ENCODE measurements at regions not wholly inside any gene's neighbourhood (a gene's known extent, or its start where the extent isn't known, plus 50 kb on each side); places are given as distances from the start of the nearest gene placed in this dataset.

- ATAC-seq = peak; percentile 66
- POLR2A ChIA-PET = interaction anchor here (0.6 kb wide), 1 partner anchor 38 kb away, joined by 3 read pairs; no protein-coding TSS in a partner anchor
Observed at GRCh38 chr19:30898353-30899103, 450.7 kb downstream of the TSHZ3 start.

DNA sequence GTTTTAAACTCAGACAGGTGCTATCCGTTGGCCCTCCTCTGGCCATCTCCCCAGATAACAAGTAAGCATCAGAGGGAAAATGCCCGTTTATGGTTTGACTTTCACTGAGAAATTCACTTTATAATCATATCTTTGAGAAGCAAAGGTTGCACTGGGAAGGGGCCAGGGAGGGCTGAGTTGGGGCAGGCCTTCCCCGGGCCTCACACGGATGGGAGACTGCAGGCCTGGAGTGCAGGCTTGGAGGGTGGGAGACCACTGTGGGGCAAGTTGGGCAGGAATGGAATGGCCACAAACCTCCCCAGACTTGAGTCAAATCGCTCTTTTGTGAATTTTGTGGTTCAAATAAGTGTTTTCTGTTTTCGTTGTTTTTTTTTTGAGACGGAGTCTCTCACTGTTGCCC lies 451.7 kb downstream of the TSHZ3 start:
- H3K9me3 Mint-ChIP-seq = peaks cover 6% of the 10 kb centered on the region
- POLR2A ChIA-PET = no interaction called here
- H3K27me3 Mint-ChIP-seq (ENCODE audit: low read depth) = no peaks in the 10 kb centered on the region; the same call in 1 of the 2 replicates
- no peaks in the 10 kb centered on the region for H3K36me3 Mint-ChIP-seq
- H3K4me3 Mint-ChIP-seq = no peak overlapping the region
- 0 out of 2 replicates have a peak overlapping the region, but pooled peaks have one; percentile 23 for H3K27ac Mint-ChIP-seq
- no peak for DNase-seq (ENCODE audit: low spot score)
- peaks cover 54% of the 10 kb centered on the region for H3K4me1 Mint-ChIP-seq
- no peak for ATAC-seq
- CTCF ChIA-PET = interaction anchor here (1.4 kb wide), 1 partner anchor 9 kb away, joined by 5 read pairs; no protein-coding TSS in a partner anchor
- TF ChIP-seq, protein P1, sequence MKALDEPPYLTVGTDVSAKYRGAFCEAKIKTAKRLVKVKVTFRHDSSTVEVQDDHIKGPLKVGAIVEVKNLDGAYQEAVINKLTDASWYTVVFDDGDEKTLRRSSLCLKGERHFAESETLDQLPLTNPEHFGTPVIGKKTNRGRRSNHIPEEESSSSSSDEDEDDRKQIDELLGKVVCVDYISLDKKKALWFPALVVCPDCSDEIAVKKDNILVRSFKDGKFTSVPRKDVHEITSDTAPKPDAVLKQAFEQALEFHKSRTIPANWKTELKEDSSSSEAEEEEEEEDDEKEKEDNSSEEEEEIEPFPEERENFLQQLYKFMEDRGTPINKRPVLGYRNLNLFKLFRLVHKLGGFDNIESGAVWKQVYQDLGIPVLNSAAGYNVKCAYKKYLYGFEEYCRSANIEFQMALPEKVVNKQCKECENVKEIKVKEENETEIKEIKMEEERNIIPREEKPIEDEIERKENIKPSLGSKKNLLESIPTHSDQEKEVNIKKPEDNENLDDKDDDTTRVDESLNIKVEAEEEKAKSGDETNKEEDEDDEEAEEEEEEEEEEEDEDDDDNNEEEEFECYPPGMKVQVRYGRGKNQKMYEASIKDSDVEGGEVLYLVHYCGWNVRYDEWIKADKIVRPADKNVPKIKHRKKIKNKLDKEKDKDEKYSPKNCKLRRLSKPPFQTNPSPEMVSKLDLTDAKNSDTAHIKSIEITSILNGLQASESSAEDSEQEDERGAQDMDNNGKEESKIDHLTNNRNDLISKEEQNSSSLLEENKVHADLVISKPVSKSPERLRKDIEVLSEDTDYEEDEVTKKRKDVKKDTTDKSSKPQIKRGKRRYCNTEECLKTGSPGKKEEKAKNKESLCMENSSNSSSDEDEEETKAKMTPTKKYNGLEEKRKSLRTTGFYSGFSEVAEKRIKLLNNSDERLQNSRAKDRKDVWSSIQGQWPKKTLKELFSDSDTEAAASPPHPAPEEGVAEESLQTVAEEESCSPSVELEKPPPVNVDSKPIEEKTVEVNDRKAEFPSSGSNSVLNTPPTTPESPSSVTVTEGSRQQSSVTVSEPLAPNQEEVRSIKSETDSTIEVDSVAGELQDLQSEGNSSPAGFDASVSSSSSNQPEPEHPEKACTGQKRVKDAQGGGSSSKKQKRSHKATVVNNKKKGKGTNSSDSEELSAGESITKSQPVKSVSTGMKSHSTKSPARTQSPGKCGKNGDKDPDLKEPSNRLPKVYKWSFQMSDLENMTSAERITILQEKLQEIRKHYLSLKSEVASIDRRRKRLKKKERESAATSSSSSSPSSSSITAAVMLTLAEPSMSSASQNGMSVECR (CRISPR knock-in tag; IDR thresholded peaks at IDR 0.05; ENCODE audit: borderline replicate concordance) = no peak
- no peak for TF ChIP-seq SP1 (CRISPR knock-in tag; conservative IDR thresholded peaks at IDR 0.05)
- TF ChIP-seq ZNF416 (CRISPR knock-in tag; IDR thresholded peaks at IDR 0.05) = no peak
- no peak for TF ChIP-seq PRDM15 (CRISPR knock-in tag; IDR thresholded peaks at IDR 0.05)
- no peak for TF ChIP-seq SMAD4 (CRISPR knock-in tag; IDR thresholded peaks at IDR 0.05)
- TF ChIP-seq KAT7 (CRISPR knock-in tag; IDR thresholded peaks at IDR 0.05; ENCODE audit: borderline replicate concordance) = no peak
- TF ChIP-seq TCF7 (CRISPR knock-in tag; IDR thresholded peaks at IDR 0.05; ENCODE audit: low read depth) = no peak
- TF ChIP-seq, protein P2, sequence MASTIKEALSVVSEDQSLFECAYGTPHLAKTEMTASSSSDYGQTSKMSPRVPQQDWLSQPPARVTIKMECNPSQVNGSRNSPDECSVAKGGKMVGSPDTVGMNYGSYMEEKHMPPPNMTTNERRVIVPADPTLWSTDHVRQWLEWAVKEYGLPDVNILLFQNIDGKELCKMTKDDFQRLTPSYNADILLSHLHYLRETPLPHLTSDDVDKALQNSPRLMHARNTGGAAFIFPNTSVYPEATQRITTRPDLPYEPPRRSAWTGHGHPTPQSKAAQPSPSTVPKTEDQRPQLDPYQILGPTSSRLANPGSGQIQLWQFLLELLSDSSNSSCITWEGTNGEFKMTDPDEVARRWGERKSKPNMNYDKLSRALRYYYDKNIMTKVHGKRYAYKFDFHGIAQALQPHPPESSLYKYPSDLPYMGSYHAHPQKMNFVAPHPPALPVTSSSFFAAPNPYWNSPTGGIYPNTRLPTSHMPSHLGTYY (CRISPR knock-in tag; IDR thresholded peaks at IDR 0.05) = no peak
- TF ChIP-seq, protein P3, sequence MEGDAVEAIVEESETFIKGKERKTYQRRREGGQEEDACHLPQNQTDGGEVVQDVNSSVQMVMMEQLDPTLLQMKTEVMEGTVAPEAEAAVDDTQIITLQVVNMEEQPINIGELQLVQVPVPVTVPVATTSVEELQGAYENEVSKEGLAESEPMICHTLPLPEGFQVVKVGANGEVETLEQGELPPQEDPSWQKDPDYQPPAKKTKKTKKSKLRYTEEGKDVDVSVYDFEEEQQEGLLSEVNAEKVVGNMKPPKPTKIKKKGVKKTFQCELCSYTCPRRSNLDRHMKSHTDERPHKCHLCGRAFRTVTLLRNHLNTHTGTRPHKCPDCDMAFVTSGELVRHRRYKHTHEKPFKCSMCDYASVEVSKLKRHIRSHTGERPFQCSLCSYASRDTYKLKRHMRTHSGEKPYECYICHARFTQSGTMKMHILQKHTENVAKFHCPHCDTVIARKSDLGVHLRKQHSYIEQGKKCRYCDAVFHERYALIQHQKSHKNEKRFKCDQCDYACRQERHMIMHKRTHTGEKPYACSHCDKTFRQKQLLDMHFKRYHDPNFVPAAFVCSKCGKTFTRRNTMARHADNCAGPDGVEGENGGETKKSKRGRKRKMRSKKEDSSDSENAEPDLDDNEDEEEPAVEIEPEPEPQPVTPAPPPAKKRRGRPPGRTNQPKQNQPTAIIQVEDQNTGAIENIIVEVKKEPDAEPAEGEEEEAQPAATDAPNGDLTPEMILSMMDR (IDR thresholded peaks at IDR 0.05) = no peak
- no peak for TF ChIP-seq IRF2 (CRISPR knock-in tag; IDR thresholded peaks at IDR 0.05; ENCODE audit: borderline replicate concordance, low read depth)
- TF ChIP-seq RORB (CRISPR knock-in tag; IDR thresholded peaks at IDR 0.05) = no peak
- TF ChIP-seq NFE2L1 (CRISPR knock-in tag; IDR thresholded peaks at IDR 0.05) = no peak
- no peak for TF ChIP-seq ZNF512 (CRISPR knock-in tag; IDR thresholded peaks at IDR 0.05; ENCODE audit: borderline replicate concordance)

More at GRCh38 chr19:30898353-30899103, 450.7 kb downstream of the TSHZ3 start:
- H3K27me3 Mint-ChIP-seq (ENCODE audit: low read depth) = no peaks in the 10 kb centered on the region; the same call in 1 of the 2 replicates
- CTCF ChIA-PET = interaction anchor here (0.8 to 1.4 kb wide), 6 partner anchors 10 to 156 kb away, joined by 3 to 5 read pairs (median 3); no protein-coding TSS in a partner anchor
- no peak for DNase-seq (ENCODE audit: low spot score)
- TF ChIP-seq ZMAT4 (CRISPR knock-in tag; IDR thresholded peaks at IDR 0.05) = no peak
- TF ChIP-seq ZNF423 (CRISPR knock-in tag; IDR thresholded peaks at IDR 0.05) = peak; percentile 37; the same call in 1 of the 2 replicates
- no peak for TF ChIP-seq JUN (CRISPR knock-in tag; IDR thresholded peaks at IDR 0.05)
- TF ChIP-seq, protein P4, sequence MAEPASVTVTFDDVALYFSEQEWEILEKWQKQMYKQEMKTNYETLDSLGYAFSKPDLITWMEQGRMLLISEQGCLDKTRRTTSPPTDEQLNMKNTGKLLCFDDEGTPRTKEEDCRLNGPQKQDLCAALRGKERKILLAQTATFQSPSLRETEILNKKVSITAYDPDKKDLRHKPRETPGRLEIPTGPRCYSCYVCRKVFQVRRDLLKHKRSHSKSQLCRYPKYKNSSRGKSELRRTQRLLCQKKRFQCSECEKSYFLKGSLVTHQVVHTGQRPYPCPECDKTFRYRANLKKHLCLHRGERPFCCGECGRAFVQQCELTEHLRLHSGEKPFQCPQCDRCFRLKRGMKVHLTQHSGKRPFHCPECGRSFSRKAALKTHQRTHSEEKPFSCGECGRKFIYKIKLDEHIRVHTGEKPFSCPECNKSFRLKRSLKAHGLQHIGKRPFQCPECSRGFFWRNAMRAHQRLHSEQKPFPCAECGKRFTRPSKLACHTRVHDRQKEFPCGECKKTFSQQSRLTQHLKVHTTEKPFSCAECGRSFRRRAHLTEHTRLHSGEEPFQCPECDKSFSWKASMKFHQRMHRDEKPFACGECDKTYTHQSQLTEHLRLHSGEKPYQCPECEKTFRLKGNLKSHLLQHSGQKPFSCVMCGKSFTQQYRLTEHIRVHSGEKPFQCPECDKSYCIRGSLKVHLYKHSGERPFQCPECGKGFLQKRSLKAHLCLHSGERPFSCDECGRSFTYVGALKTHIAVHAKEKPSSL (CRISPR knock-in tag; conservative IDR thresholded peaks at IDR 0.05) = no peak
- no peak for TF ChIP-seq SOX15 (CRISPR knock-in tag; IDR thresholded peaks at IDR 0.05)
- TF ChIP-seq NFYB (CRISPR knock-in tag; conservative IDR thresholded peaks at IDR 0.05; ENCODE audit: low read depth) = no peak
- no peak for TF ChIP-seq TP53 (CRISPR knock-in tag; IDR thresholded peaks at IDR 0.05)
- H3K36me3 Mint-ChIP-seq = no peaks in the 10 kb centered on the region
- H3K27ac Mint-ChIP-seq = no peak overlapping the region
- no peak overlapping the region for H3K4me3 Mint-ChIP-seq
- H3K4me1 Mint-ChIP-seq = peaks cover 54% of the 10 kb centered on the region
- peaks cover 15% of the 10 kb centered on the region for H3K9me3 Mint-ChIP-seq
